Lower lobe of right lung (tissue), 2 donors: ENCODE measurements at regions not wholly inside any gene's neighbourhood (a gene's known extent, or its start where the extent isn't known, plus 50 kb on each side); places are given as distances from the start of the nearest gene placed in this dataset.

ENCODE experiments used
- ATAC-seq, 2 donors: fragments of 200-7000 bp; cut with Tn5 transposase; one replicate each; pipeline ENCODE4 v1.9.1; 2020 to 2022; ENCODE audit warnings: mild to moderate bottlenecking in 2 of 2, moderate library complexity in 2 of 2
- DNase-seq: peaks from one replicate; pipeline ENCODE4 v3.0.0-alpha.2; 2020
- H3K27ac ChIP-seq: fragments of 200-600 bp; one replicate; pipeline ENCODE4 v1.8.0; 2022
- H3K27me3 ChIP-seq: fragments of 200-600 bp; one replicate; pipeline ENCODE4 v1.8.0; 2022; ENCODE audit warnings: low read depth
- H3K36me3 ChIP-seq: fragments of 200-600 bp; one replicate; pipeline ENCODE4 v1.8.0; 2022; ENCODE audit warnings: mild to moderate bottlenecking
- H3K4me1 ChIP-seq: fragments of 200-600 bp; one replicate; pipeline ENCODE4 v1.8.0; 2022
- H3K4me3 ChIP-seq: fragments of 200-600 bp; one replicate; pipeline ENCODE4 v1.8.0; 2022; ENCODE audit warnings: mild to moderate bottlenecking
- H3K9me3 ChIP-seq: fragments of 200-600 bp; one replicate; pipeline ENCODE4 v1.8.0; 2022
- intact Hi-C: fragments of 100-400 bp; cut with DNase I; formaldehyde crosslinking; loops from one replicate; pipeline ENCODE4 v1.11.0; 2022
- TF ChIP-seq, protein P1 (sequence below): fragments of 200-600 bp; IDR thresholded peaks from one replicate; pipeline ENCODE4 v1.8.0; 2022; ENCODE audit warnings: antibody characterized with exemption, mild to moderate bottlenecking
- donor health status: DM: no; HTN: yes; CAD: no; lungs with severe emphysema.

GRCh38 chr9:126239515-126239914, 87.1 kb upstream of the MVB12B start:
- Histone ChIP-seq H3K27ac (no peak overlapping the region), H3K4me1 (no peaks in the 10 kb centered on the region), H3K4me3 (no peak overlapping the region), H3K9me3 (peaks cover 16% of the 10 kb centered on the region), H3K27me3 (no peaks in the 10 kb centered on the region), H3K36me3 (no peaks in the 10 kb centered on the region)
- TF ChIP-seq, protein P1, sequence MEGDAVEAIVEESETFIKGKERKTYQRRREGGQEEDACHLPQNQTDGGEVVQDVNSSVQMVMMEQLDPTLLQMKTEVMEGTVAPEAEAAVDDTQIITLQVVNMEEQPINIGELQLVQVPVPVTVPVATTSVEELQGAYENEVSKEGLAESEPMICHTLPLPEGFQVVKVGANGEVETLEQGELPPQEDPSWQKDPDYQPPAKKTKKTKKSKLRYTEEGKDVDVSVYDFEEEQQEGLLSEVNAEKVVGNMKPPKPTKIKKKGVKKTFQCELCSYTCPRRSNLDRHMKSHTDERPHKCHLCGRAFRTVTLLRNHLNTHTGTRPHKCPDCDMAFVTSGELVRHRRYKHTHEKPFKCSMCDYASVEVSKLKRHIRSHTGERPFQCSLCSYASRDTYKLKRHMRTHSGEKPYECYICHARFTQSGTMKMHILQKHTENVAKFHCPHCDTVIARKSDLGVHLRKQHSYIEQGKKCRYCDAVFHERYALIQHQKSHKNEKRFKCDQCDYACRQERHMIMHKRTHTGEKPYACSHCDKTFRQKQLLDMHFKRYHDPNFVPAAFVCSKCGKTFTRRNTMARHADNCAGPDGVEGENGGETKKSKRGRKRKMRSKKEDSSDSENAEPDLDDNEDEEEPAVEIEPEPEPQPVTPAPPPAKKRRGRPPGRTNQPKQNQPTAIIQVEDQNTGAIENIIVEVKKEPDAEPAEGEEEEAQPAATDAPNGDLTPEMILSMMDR = no peak
- DNase-seq (no peak), ATAC-seq (no peak)
- intact Hi-C loops = no loop called here

GRCh38 chr9:126240835-126241234, 85.8 kb upstream of the MVB12B start:
- Histone ChIP-seq H3K27ac (no peak overlapping the region), H3K36me3 (no peaks in the 10 kb centered on the region), H3K4me1 (no peaks in the 10 kb centered on the region), H3K4me3 (no peak overlapping the region), H3K27me3 (no peaks in the 10 kb centered on the region), H3K9me3 (peaks cover 19% of the 10 kb centered on the region)
- DNase-seq (no peak), ATAC-seq (no peak)
- intact Hi-C loops = no loop called here
- TF ChIP-seq, protein P1 = no peak

GRCh38 chr9:126248680-126249079, 77.9 kb upstream of the MVB12B start:
- H3K4me1 ChIP-seq = no peaks in the 10 kb centered on the region
- H3K9me3 ChIP-seq = peaks cover 11% of the 10 kb centered on the region
- intact Hi-C loops = no loop called here
- ATAC-seq = no peak
- TF ChIP-seq, protein P1 = no peak
- no peak overlapping the region for H3K27ac ChIP-seq
- DNase-seq = no peak
- no peaks in the 10 kb centered on the region for H3K27me3 ChIP-seq
- H3K36me3 ChIP-seq = no peaks in the 10 kb centered on the region
- H3K4me3 ChIP-seq = no peak overlapping the region

GRCh38 chr9:126261584-126262356, 64.9 kb upstream of the MVB12B start:
- peaks cover 12% of the 10 kb centered on the region for H3K27me3 ChIP-seq
- DNase-seq (no peak), ATAC-seq (no peak)
- no peaks in the 10 kb centered on the region for H3K4me1 ChIP-seq
- no peak overlapping the region for H3K27ac ChIP-seq
- H3K36me3 ChIP-seq = no peaks in the 10 kb centered on the region
- TF ChIP-seq, protein P1 = no peak
- intact Hi-C loops = no loop called here
- H3K9me3 ChIP-seq = no peaks in the 10 kb centered on the region
- no peak overlapping the region for H3K4me3 ChIP-seq

- DNase-seq (no peak), ATAC-seq (no peak)
- Histone ChIP-seq H3K4me1 (no peaks in the 10 kb centered on the region), H3K9me3 (no peaks in the 10 kb centered on the region), H3K27ac (no peak overlapping the region), H3K4me3 (no peak overlapping the region), H3K27me3 (peaks cover 16% of the 10 kb centered on the region), H3K36me3 (no peaks in the 10 kb centered on the region)
- TF ChIP-seq, protein P1 = no peak
- intact Hi-C loops = no loop called here
Observed at GRCh38 chr9:126262738-126263137, 63.9 kb upstream of the MVB12B start.
